ENCODE measurements at regions not wholly inside any gene's neighbourhood (a gene's known extent, or its start where the extent isn't known, plus 50 kb on each side); places are given as distances from the start of the nearest gene placed in this dataset.

GRCh38 chr4:100287534-100287933 is 97.3 kb upstream of the DDIT4L start:
- no peak for DNase-seq (ENCODE audit: extremely low spot score)
- CTCF ChIA-PET = interaction anchor here (0.8 kb wide), 1 partner anchor 194 kb away, joined by 3 read pairs; no protein-coding TSS in a partner anchor
- TF ChIP-seq PKNOX1 (IDR thresholded peaks at IDR 0.05) (no peak), FOXA1 (IDR thresholded peaks at IDR 0.05) (no peak), FOXK2 (IDR thresholded peaks at IDR 0.05) (no peak), ZNF384 (IDR thresholded peaks at IDR 0.05) (no peak)
- POLR2A ChIA-PET = no interaction called here

- ChIA-PET POLR2A (no interaction called here), CTCF (interaction anchor here (0.6 to 0.7 kb wide), 2 partner anchors 125 to 583 kb away, joined by 3 to 4 read pairs; no protein-coding TSS in a partner anchor)
- DNase-seq (ENCODE audit: extremely low spot score) = no peak
- TF ChIP-seq HDGF (IDR thresholded peaks at IDR 0.05; ENCODE audit: borderline replicate concordance) = no peak
- TF ChIP-seq CTBP1 (IDR thresholded peaks at IDR 0.05; ENCODE audit: borderline replicate concordance) = no peak
- TF ChIP-seq LEF1 (IDR thresholded peaks at IDR 0.05; ENCODE audit: borderline replicate concordance) = no peak
- TF ChIP-seq SP1 (IDR thresholded peaks at IDR 0.05) = no peak
- TF ChIP-seq SUZ12 (IDR thresholded peaks at IDR 0.05) = no peak
- TF ChIP-seq L3MBTL2 (conservative IDR thresholded peaks at IDR 0.05) = no peak
- TF ChIP-seq ARNT (IDR thresholded peaks at IDR 0.05) = no peak
- no peak for TF ChIP-seq ZNF384 (IDR thresholded peaks at IDR 0.05)
- TF ChIP-seq BHLHE40 (IDR thresholded peaks at IDR 0.05; ENCODE audit: borderline replicate concordance) = no peak
- no peak for TF ChIP-seq TARDBP (IDR thresholded peaks at IDR 0.05)
- TF ChIP-seq FOXA1 (IDR thresholded peaks at IDR 0.05) = no peak
- no peak for TF ChIP-seq NFRKB (IDR thresholded peaks at IDR 0.05)
- no peak for TF ChIP-seq PKNOX1 (IDR thresholded peaks at IDR 0.05)
- TF ChIP-seq ELF4 (IDR thresholded peaks at IDR 0.05) = no peak
- TF ChIP-seq FOXK2 (IDR thresholded peaks at IDR 0.05) = no peak
- no peak for TF ChIP-seq FOXM1 (IDR thresholded peaks at IDR 0.05; ENCODE audit: borderline replicate concordance)
These were observed 96.4 kb upstream of the DDIT4L start for GRCh38 chr4:100286636-100287035.

- POLR2A ChIA-PET = no interaction called here
- DNase-seq (ENCODE audit: extremely low spot score) = no peak
- CTCF ChIA-PET = no interaction called here
- TF ChIP-seq BHLHE40 (IDR thresholded peaks at IDR 0.05; ENCODE audit: borderline replicate concordance) (no peak), TARDBP (IDR thresholded peaks at IDR 0.05) (no peak), FOXA1 (IDR thresholded peaks at IDR 0.05) (no peak), ZNF384 (IDR thresholded peaks at IDR 0.05) (no peak), ARNT (IDR thresholded peaks at IDR 0.05) (no peak), NFRKB (IDR thresholded peaks at IDR 0.05) (no peak), FOXK2 (IDR thresholded peaks at IDR 0.05) (no peak), PKNOX1 (IDR thresholded peaks at IDR 0.05) (no peak), L3MBTL2 (conservative IDR thresholded peaks at IDR 0.05) (no peak), ELF4 (IDR thresholded peaks at IDR 0.05) (no peak), SP1 (IDR thresholded peaks at IDR 0.05) (no peak), LEF1 (IDR thresholded peaks at IDR 0.05; ENCODE audit: borderline replicate concordance) (no peak), SUZ12 (IDR thresholded peaks at IDR 0.05) (no peak), CTBP1 (IDR thresholded peaks at IDR 0.05; ENCODE audit: borderline replicate concordance) (no peak), FOXM1 (IDR thresholded peaks at IDR 0.05; ENCODE audit: borderline replicate concordance) (no peak), HDGF (IDR thresholded peaks at IDR 0.05; ENCODE audit: borderline replicate concordance) (no peak)
These were observed 94.9 kb upstream of the DDIT4L start for GRCh38 chr4:100285121-100285520.

- ChIA-PET POLR2A (no interaction called here), CTCF (no interaction called here)
- no peak for DNase-seq (ENCODE audit: extremely low spot score)
- TF ChIP-seq SP1 (IDR thresholded peaks at IDR 0.05) (no peak), CTBP1 (IDR thresholded peaks at IDR 0.05; ENCODE audit: borderline replicate concordance) (no peak), FOXM1 (IDR thresholded peaks at IDR 0.05; ENCODE audit: borderline replicate concordance) (no peak), FOXK2 (IDR thresholded peaks at IDR 0.05) (no peak)
These were observed 94.0 kb upstream of the DDIT4L start for GRCh38 chr4:100284129-100284880.

- CTCF ChIA-PET = no interaction called here
- TF ChIP-seq NFRKB (IDR thresholded peaks at IDR 0.05) (no peak), ARNT (IDR thresholded peaks at IDR 0.05) (no peak), L3MBTL2 (conservative IDR thresholded peaks at IDR 0.05) (no peak), ELF4 (IDR thresholded peaks at IDR 0.05) (no peak), FOXM1 (IDR thresholded peaks at IDR 0.05; ENCODE audit: borderline replicate concordance) (no peak), CTBP1 (IDR thresholded peaks at IDR 0.05; ENCODE audit: borderline replicate concordance) (no peak)
- DNase-seq (ENCODE audit: extremely low spot score) = no peak
- POLR2A ChIA-PET = no interaction called here
These were observed 90.5 kb upstream of the DDIT4L start for GRCh38 chr4:100280807-100281206.

- POLR2A ChIA-PET = no interaction called here
- TF ChIP-seq TARDBP (IDR thresholded peaks at IDR 0.05) (no peak), ARNT (IDR thresholded peaks at IDR 0.05) (no peak), L3MBTL2 (conservative IDR thresholded peaks at IDR 0.05) (no peak), SP1 (IDR thresholded peaks at IDR 0.05) (no peak), ELF4 (IDR thresholded peaks at IDR 0.05) (no peak), NFRKB (IDR thresholded peaks at IDR 0.05) (no peak), CTBP1 (IDR thresholded peaks at IDR 0.05; ENCODE audit: borderline replicate concordance) (no peak), PKNOX1 (IDR thresholded peaks at IDR 0.05) (no peak), LEF1 (IDR thresholded peaks at IDR 0.05; ENCODE audit: borderline replicate concordance) (no peak), FOXA1 (IDR thresholded peaks at IDR 0.05) (no peak), SUZ12 (IDR thresholded peaks at IDR 0.05) (no peak), BHLHE40 (IDR thresholded peaks at IDR 0.05; ENCODE audit: borderline replicate concordance) (no peak), ZNF384 (IDR thresholded peaks at IDR 0.05) (no peak)
- CTCF ChIA-PET = no interaction called here
- DNase-seq (ENCODE audit: extremely low spot score) = no peak
These were observed 88.3 kb upstream of the DDIT4L start for GRCh38 chr4:100278567-100278966.
